Neutrophil (primary cell): ENCODE measurements at regions not wholly inside any gene's neighbourhood (a gene's known extent, or its start where the extent isn't known, plus 50 kb on each side); places are given as distances from the start of the nearest gene placed in this dataset.

ENCODE experiments used
- H3K27ac ChIP-seq: fragments of 200-600 bp; sonication (generic); 2 replicates; pipeline ENCODE4 v1.5.1; 2016; ENCODE audit warnings: mild to moderate bottlenecking, moderate library complexity
- H3K27me3 ChIP-seq: fragments of 200-600 bp; sonication (generic); 2 replicates; pipeline ENCODE4 v1.6.0; 2016; ENCODE audit warnings: mild to moderate bottlenecking
- H3K36me3 ChIP-seq: fragments of 200-600 bp; sonication (generic); 2 replicates; pipeline ENCODE4 v1.5.1; 2017
- H3K4me1 ChIP-seq, 2 experiments: fragments of 200-600 bp in 1 of 2; sonication (generic) in 1 of 2; 1 replicate in 1 of 2; 2 replicates in 1 of 2; pipeline versions ENCODE4 v1.5.1 to v1.6.1; 2013 to 2016; ENCODE audit warnings: low read depth in 1 of 2, low read length in 1 of 2, mild to moderate bottlenecking in 1 of 2, moderate library complexity in 1 of 2; ENCODE audit not compliant: control insufficient read depth in 1 of 2, insufficient read depth in 1 of 2
- H3K4me3 ChIP-seq, 2 experiments: fragments of 200-600 bp in 1 of 2; sonication (generic) in 1 of 2; 1 replicate in 1 of 2; 2 replicates in 1 of 2; pipeline ENCODE4 v1.5.1; 2013 to 2016; ENCODE audit warnings: low read depth in 1 of 2, low read length in 1 of 2, mild to moderate bottlenecking in 1 of 2, moderate library complexity in 1 of 2
- H3K9me3 ChIP-seq: fragments of 200-600 bp; sonication (generic); 2 replicates; pipeline ENCODE4 v1.5.1; 2016
- TF ChIP-seq, protein P1 (sequence below): fragments of 200-600 bp; sonication (generic); IDR thresholded peaks from 2 replicates; pipeline ENCODE4 v1.5.1; 2016; ENCODE audit warnings: antibody characterized with exemption

DNA sequence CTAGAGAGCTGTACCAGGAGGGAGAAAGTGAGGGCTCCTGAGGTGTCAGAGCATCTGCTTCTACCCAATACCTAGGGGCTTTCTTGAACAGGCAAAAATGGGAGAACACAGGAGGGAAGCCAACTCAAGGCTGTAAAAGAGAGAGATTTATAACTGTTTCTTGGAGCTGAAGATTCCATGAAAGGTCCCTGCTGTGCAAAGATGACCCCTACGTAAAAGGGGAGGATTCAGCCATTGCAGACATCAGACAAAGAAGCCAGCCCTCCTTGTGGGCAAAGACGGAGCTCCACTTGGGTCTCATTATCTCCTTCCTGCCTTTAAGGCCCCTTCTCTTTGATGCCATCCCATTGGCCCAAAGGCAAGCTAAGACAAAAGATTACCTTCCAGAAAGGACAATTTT, 524.1 kb upstream of the CAMK1G start:
- TF ChIP-seq, protein P1, sequence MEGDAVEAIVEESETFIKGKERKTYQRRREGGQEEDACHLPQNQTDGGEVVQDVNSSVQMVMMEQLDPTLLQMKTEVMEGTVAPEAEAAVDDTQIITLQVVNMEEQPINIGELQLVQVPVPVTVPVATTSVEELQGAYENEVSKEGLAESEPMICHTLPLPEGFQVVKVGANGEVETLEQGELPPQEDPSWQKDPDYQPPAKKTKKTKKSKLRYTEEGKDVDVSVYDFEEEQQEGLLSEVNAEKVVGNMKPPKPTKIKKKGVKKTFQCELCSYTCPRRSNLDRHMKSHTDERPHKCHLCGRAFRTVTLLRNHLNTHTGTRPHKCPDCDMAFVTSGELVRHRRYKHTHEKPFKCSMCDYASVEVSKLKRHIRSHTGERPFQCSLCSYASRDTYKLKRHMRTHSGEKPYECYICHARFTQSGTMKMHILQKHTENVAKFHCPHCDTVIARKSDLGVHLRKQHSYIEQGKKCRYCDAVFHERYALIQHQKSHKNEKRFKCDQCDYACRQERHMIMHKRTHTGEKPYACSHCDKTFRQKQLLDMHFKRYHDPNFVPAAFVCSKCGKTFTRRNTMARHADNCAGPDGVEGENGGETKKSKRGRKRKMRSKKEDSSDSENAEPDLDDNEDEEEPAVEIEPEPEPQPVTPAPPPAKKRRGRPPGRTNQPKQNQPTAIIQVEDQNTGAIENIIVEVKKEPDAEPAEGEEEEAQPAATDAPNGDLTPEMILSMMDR: no peak
- H3K4me3 ChIP-seq: no peak overlapping the region
- H3K27ac ChIP-seq: no peak overlapping the region
- no peaks in the 10 kb centered on the region for H3K27me3 ChIP-seq
- H3K36me3 ChIP-seq: no peaks in the 10 kb centered on the region
- H3K9me3 ChIP-seq: no peaks in the 10 kb centered on the region
- no peaks in the 10 kb centered on the region for H3K4me1 ChIP-seq

DNA sequence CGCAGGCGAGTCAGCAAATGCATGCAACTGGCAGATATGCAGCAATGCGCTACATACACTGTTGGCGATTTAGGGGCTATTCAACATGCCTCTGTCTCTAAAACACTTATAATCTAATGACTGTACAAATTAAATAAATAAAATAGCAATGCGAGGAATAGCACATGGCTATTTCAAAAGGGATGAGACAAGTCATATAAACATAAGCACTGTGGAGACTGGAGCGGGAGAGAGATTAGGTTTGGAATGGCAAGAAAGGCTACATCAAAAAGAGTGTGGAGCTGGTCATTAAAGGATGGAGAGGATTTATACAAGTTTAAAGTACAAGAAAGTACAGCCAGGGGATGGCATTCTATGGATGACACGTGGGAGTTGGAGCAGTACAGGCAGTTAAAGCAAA, 523.5 kb upstream of the CAMK1G start:
- no peaks in the 10 kb centered on the region for H3K4me1 ChIP-seq
- TF ChIP-seq, protein P1: no peak
- no peak overlapping the region for H3K27ac ChIP-seq
- no peaks in the 10 kb centered on the region for H3K9me3 ChIP-seq
- H3K27me3 ChIP-seq: no peaks in the 10 kb centered on the region
- no peak overlapping the region for H3K4me3 ChIP-seq
- no peaks in the 10 kb centered on the region for H3K36me3 ChIP-seq

DNA sequence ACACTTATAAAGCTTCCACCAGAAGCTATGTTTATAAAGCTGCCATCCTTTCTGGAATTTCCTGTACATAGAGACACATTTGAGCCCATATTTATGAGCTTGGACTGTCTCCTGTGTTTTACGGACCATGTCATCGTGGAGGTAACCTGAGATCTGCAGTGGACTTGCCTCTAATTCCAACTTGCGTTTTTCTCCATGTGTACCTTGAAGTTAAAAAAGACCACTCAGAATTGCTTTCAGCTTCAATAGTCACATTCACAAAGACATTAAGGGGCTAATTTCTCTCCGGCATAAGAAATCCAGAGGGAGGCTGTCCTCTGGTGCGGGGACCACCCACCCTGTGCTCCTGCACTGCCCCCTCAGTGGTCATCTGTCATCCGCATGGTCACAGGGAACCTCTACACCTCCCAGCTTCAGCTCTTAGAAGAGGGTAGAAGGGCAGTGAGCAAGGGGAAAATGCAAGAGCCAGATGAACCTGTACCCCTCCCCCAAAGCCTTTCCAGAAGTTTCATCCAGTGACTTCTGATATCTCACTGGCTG, 521.4 kb upstream of the CAMK1G start:
- Histone ChIP-seq H3K27me3 (no peaks in the 10 kb centered on the region), H3K4me3 (no peak overlapping the region), H3K27ac (no peak overlapping the region), H3K36me3 (no peaks in the 10 kb centered on the region), H3K9me3 (no peaks in the 10 kb centered on the region), H3K4me1 (no peaks in the 10 kb centered on the region)
- TF ChIP-seq, protein P1: no peak

DNA sequence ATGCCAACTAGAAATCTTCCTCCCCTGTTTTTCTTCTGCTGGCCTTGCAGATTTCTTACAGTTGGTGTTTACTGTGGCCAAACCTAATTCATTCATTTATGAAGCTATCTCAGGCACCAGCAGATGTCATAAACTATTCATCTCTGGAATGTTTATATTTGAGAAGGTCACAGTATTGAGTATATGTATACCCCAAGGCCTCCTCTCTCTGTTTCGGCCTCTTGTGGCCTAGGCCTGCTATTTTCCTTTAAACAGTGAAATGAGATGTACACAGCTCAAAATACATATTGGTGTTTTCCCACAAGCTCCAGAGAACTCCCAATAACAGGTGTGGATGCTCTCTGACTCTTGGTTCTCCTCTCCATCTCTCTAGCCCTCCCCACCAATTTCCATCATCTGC, 520.7 kb upstream of the CAMK1G start:
- H3K4me1 ChIP-seq: no peaks in the 10 kb centered on the region
- TF ChIP-seq, protein P1: no peak
- no peaks in the 10 kb centered on the region for H3K27me3 ChIP-seq
- no peak overlapping the region for H3K4me3 ChIP-seq
- no peaks in the 10 kb centered on the region for H3K9me3 ChIP-seq
- no peaks in the 10 kb centered on the region for H3K36me3 ChIP-seq
- H3K27ac ChIP-seq: no peak overlapping the region

DNA sequence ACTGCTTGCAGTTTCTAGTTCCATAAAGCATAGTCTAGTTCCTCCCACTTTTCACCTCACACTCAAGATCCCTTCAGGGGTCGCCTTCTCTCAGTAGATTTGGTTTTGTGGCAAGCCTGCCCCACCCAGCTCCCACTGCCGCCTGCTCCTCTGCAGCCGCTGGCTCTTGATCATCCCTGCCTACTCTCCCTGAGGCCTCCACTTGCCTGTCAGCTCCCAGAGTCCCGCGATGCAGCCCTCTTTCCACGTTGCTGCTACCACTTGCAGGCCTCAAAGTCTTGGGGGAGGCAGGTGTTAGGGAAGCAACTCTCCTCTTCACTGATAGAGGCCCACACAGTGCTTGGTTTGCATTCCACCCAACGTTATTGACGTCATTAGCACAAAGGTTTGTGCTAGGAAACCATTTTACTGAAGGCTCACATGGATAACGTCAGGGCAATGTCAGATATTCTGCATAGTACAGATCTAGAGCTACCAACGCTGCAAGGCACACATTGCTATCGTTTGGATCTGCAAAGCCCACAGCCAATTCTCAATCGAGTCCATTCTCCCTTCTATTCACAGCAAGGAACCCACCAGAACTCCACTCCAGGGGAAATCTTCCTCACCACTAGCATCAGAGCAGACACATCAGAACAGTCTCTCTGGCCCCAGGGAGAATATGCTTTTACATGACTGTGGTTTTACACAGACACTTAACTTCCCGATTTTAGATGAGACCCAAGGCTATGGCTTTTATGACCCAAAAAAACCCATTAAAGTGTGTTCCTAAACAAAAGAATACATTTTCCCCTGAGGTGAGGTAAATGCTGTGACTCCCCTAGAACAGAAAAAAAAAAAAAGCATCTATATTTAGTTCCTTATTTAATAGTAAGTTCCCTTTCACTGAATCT, 519.5 kb upstream of the CAMK1G start:
- Histone ChIP-seq H3K4me1 (no peaks in the 10 kb centered on the region), H3K27me3 (no peaks in the 10 kb centered on the region), H3K27ac (no peak overlapping the region), H3K4me3 (no peak overlapping the region), H3K9me3 (no peaks in the 10 kb centered on the region), H3K36me3 (no peaks in the 10 kb centered on the region)
- TF ChIP-seq, protein P1: no peak
